HepG2 (cell line): ENCODE measurements at regions not wholly inside any gene's neighbourhood (a gene's known extent, or its start where the extent isn't known, plus 50 kb on each side); places are given as distances from the start of the nearest gene placed in this dataset.

Experiments
- ARHGAP35 ChIP-seq: sonication (generic); formaldehyde crosslinking; IDR thresholded peaks from 2 replicates; pipeline ENCODE4 v1.9.0; 2022; ENCODE audit warnings: mild to moderate bottlenecking, inconsistent platforms, moderate library complexity, missing genetic modification reagents, borderline replicate concordance
- BCL6 ChIP-seq: IDR thresholded peaks from 2 replicates; pipeline ENCODE4 v1.6.1; 2016; ENCODE audit warnings: missing genetic modification reagents, missing compliant biosample characterization
- CEBPB ChIP-seq: IDR thresholded peaks from 2 replicates; pipeline ENCODE4 v1.6.1; 2011; ENCODE audit warnings: low read depth, low read length, improper control_type of control experiment, borderline replicate concordance
- CHCHD3 ChIP-seq: sonication (generic); formaldehyde crosslinking; IDR thresholded peaks from 2 replicates; pipeline ENCODE4 v1.8.0; 2022; ENCODE audit warnings: mild to moderate bottlenecking, missing genetic modification reagents, moderate library complexity
- DBP ChIP-seq: sonication (generic); formaldehyde crosslinking; IDR thresholded peaks from 2 replicates; pipeline ENCODE4 v1.4.0; 2020; ENCODE audit warnings: missing genetic modification reagents; ENCODE audit errors: not compliant biosample characterization
- ELF1 ChIP-seq: sonication (generic); formaldehyde crosslinking; IDR thresholded peaks from 2 replicates; pipeline ENCODE4 v1.4.0; 2020; ENCODE audit warnings: missing genetic modification reagents
- HIVEP1 ChIP-seq: sonication (generic); formaldehyde crosslinking; IDR thresholded peaks from 2 replicates; pipeline ENCODE4 v1.4.0; 2020; ENCODE audit warnings: mild to moderate bottlenecking, missing genetic modification reagents
- HOXA3 ChIP-seq: sonication (generic); formaldehyde crosslinking; IDR thresholded peaks from 2 replicates; pipeline ENCODE4 v1.5.0; 2020; ENCODE audit warnings: missing genetic modification reagents
- KDM4B ChIP-seq: sonication (generic); formaldehyde crosslinking; IDR thresholded peaks from 2 replicates; pipeline ENCODE4 v1.4.0; 2020; ENCODE audit warnings: missing genetic modification reagents
- MED1 ChIP-seq: sonication (generic); formaldehyde crosslinking; IDR thresholded peaks from 2 replicates; pipeline ENCODE4 v1.4.0; 2020; ENCODE audit warnings: missing genetic modification reagents
- PBX3 ChIP-seq: sonication (generic); formaldehyde crosslinking; IDR thresholded peaks from 2 replicates; pipeline ENCODE4 v1.8.1; 2023; ENCODE audit warnings: missing genetic modification reagents, inconsistent platforms, borderline replicate concordance
- POGZ ChIP-seq: sonication (generic); formaldehyde crosslinking; IDR thresholded peaks from 2 replicates; pipeline ENCODE4 v1.4.0; 2020; ENCODE audit warnings: mild to moderate bottlenecking, missing genetic modification reagents
- RFX5 ChIP-seq: IDR thresholded peaks from 2 replicates; pipeline ENCODE4 v1.6.1; 2011; ENCODE audit warnings: low read depth, low read length, improper control_type of control experiment
- SMYD3 ChIP-seq: sonication (generic); formaldehyde crosslinking; IDR thresholded peaks from 2 replicates; pipeline ENCODE4 v1.8.1; 2023; ENCODE audit warnings: mild to moderate bottlenecking, missing genetic modification reagents
- TFAP4 ChIP-seq: sonication (generic); IDR thresholded peaks from 2 replicates; pipeline ENCODE4 v1.6.1; 2016; ENCODE audit warnings: low read depth, borderline replicate concordance
- TFDP2 ChIP-seq: sonication (generic); formaldehyde crosslinking; IDR thresholded peaks from 2 replicates; pipeline ENCODE4 v1.4.0; 2020; ENCODE audit warnings: missing genetic modification reagents
- ZBTB4 ChIP-seq: sonication (generic); formaldehyde crosslinking; IDR thresholded peaks from 2 replicates; pipeline ENCODE4 v1.4.0; 2020; ENCODE audit warnings: missing genetic modification reagents, mild to moderate bottlenecking, borderline replicate concordance
- ZC3H13 ChIP-seq: sonication (generic); formaldehyde crosslinking; IDR thresholded peaks from 2 replicates; pipeline ENCODE4 v1.8.1; 2023; ENCODE audit warnings: mild to moderate bottlenecking, missing genetic modification reagents, moderate library complexity
- ZMAT3 ChIP-seq: sonication (generic); formaldehyde crosslinking; conservative IDR thresholded peaks from 2 replicates; pipeline ENCODE4 v1.7.0; 2021; ENCODE audit warnings: missing genetic modification reagents
- ZNF205 ChIP-seq: IDR thresholded peaks from 2 replicates; pipeline ENCODE4 v1.6.1; 2018; ENCODE audit warnings: missing biosample characterization, missing genetic modification reagents
- ZNF282 ChIP-seq: fragments of 450-650 bp; IDR thresholded peaks from 2 replicates; pipeline ENCODE4 v1.6.1; 2018; ENCODE audit not compliant: partially characterized antibody
- ZNF569 ChIP-seq: sonication (generic); formaldehyde crosslinking; IDR thresholded peaks from 2 replicates; pipeline ENCODE4 v1.5.0; 2020; ENCODE audit warnings: mild to moderate bottlenecking, missing genetic modification reagents, moderate library complexity, borderline replicate concordance
- ZNF782 ChIP-seq: sonication (generic); formaldehyde crosslinking; IDR thresholded peaks from 2 replicates; pipeline ENCODE4 v1.4.0; 2020; ENCODE audit warnings: missing genetic modification reagents, mild to moderate bottlenecking, borderline replicate concordance
- ZSCAN21 ChIP-seq: sonication (generic); formaldehyde crosslinking; IDR thresholded peaks from 2 replicates; pipeline ENCODE4 v1.8.0; 2022; ENCODE audit warnings: mild to moderate bottlenecking, missing genetic modification reagents, moderate library complexity, borderline replicate concordance

- TF ChIP-seq ZBTB4 (CRISPR knock-in tag) (no peak), DBP (CRISPR knock-in tag) (no peak), CHCHD3 (CRISPR knock-in tag) (no peak), ZC3H13 (CRISPR knock-in tag) (no peak), ARHGAP35 (no peak), POGZ (peak; percentile 90), HOXA3 (CRISPR knock-in tag) (peak; percentile 87), ZNF282 (no peak), BCL6 (peak; percentile 94), TFAP4 (no peak), ZNF782 (CRISPR knock-in tag) (no peak), CEBPB (peak; percentile 99), ZNF569 (CRISPR knock-in tag) (no peak), MED1 (peak; percentile 92), ZMAT3 (no peak), HIVEP1 (CRISPR knock-in tag) (no peak), SMYD3 (CRISPR knock-in tag) (peak; percentile 77; the same call in 1 of the 2 replicates), ELF1 (no peak), ZSCAN21 (CRISPR knock-in tag) (no peak), KDM4B (peak; percentile 95), RFX5 (no peak), PBX3 (CRISPR knock-in tag) (no peak), ZNF205 (CRISPR knock-in tag) (peak; percentile 77), TFDP2 (no peak; the same call in 1 of the 2 replicates)
Observed at GRCh38 chr6:139480356-139481165, 106.1 kb upstream of the CITED2 start (continued).
